H1 (cell line): ENCODE measurements at regions not wholly inside any gene's neighbourhood (a gene's known extent, or its start where the extent isn't known, plus 50 kb on each side); places are given as distances from the start of the nearest gene placed in this dataset.

Source experiments
- EZH2 ChIP-seq: fragments of 200-600 bp; sonication (generic); IDR thresholded peaks from 2 replicates; pipeline ENCODE4 v1.7.1; 2012; ENCODE audit warnings: low read depth, mild to moderate bottlenecking, moderate library complexity, low read length, inconsistent platforms; ENCODE audit not compliant: severe bottlenecking
- POLR2A ChIP-seq, 2 experiments: IDR thresholded peaks; 1 replicate in 1 of 2; 2 replicates in 1 of 2; pipeline ENCODE4 v1.6.1; 2011; ENCODE audit warnings: low read depth in 2 of 2, low read length in 2 of 2, mild to moderate bottlenecking in 2 of 2; ENCODE audit errors: control extremely low read depth in 1 of 2
- TF ChIP-seq, protein P1 (sequence below), 3 experiments: IDR thresholded peaks; 1 replicate in 2 of 3; 2 replicates in 1 of 3; pipeline versions ENCODE4 v1.5.1 to v1.6.1; 2011; ENCODE audit warnings: low read length in 3 of 3, mild to moderate bottlenecking in 3 of 3, inconsistent platforms in 2 of 3, low read depth in 1 of 3, moderate library complexity in 1 of 3; ENCODE audit not compliant: insufficient read depth in 1 of 3; ENCODE audit errors: control extremely low read depth in 1 of 3

DNA sequence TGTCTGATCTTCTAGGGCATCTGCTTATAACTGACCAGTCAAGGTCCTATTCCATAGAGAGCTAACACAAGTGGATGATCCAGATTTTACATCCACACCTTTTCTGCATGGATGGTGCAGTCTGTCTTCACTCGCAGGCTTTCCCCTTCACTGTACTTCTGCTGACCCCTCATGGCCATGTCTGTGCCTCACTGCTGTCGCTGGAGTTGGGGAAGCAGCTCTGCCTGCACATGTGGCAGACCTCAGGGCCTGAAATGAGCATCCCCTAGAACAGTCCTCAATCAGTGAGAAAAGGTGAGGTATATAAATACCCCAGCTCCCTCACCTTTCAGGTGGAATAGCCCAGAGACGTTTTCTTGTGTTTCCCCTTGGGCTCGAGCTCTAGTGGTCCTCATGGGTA is 233.8 kb downstream of the ANKRD36B start:
- TF ChIP-seq, protein P1, sequence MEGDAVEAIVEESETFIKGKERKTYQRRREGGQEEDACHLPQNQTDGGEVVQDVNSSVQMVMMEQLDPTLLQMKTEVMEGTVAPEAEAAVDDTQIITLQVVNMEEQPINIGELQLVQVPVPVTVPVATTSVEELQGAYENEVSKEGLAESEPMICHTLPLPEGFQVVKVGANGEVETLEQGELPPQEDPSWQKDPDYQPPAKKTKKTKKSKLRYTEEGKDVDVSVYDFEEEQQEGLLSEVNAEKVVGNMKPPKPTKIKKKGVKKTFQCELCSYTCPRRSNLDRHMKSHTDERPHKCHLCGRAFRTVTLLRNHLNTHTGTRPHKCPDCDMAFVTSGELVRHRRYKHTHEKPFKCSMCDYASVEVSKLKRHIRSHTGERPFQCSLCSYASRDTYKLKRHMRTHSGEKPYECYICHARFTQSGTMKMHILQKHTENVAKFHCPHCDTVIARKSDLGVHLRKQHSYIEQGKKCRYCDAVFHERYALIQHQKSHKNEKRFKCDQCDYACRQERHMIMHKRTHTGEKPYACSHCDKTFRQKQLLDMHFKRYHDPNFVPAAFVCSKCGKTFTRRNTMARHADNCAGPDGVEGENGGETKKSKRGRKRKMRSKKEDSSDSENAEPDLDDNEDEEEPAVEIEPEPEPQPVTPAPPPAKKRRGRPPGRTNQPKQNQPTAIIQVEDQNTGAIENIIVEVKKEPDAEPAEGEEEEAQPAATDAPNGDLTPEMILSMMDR (IDR thresholded peaks at IDR 0.05; ENCODE audit: control extremely low read depth in 1 of 3, insufficient read depth in 1 of 3, low read depth in 1 of 3, low read length in 3 of 3): peak; percentile 41 to 68 (median 64); a peak in 3 of 4 replicates
- no peak for TF ChIP-seq POLR2A (IDR thresholded peaks at IDR 0.05; ENCODE audit: control extremely low read depth in 1 of 2, low read depth in 2 of 2, low read length in 2 of 2)
- TF ChIP-seq EZH2: no peak
